Neuron (in vitro differentiated cells): ENCODE measurements at regions not wholly inside any gene's neighbourhood (a gene's known extent, or its start where the extent isn't known, plus 50 kb on each side); places are given as distances from the start of the nearest gene placed in this dataset.

Experiments
- H2AFZ ChIP-seq: one replicate; pipeline ENCODE4 v1.6.1; 2013; ENCODE audit warnings: low read depth, mild to moderate bottlenecking, inconsistent platforms, low read length, moderate library complexity
- H3K27me3 ChIP-seq: one replicate; pipeline ENCODE4 v1.6.1; 2013; ENCODE audit warnings: low read length; ENCODE audit not compliant: insufficient read depth
- H3K36me3 ChIP-seq: one replicate; pipeline ENCODE4 v1.6.1; 2013; ENCODE audit warnings: low read length; ENCODE audit not compliant: insufficient read depth
- H3K4me1 ChIP-seq: one replicate; pipeline ENCODE4 v1.6.1; 2013; ENCODE audit warnings: low read length; ENCODE audit not compliant: insufficient read depth
- H3K4me3 ChIP-seq: 2 replicates; pipeline ENCODE4 v1.5.1; 2013; ENCODE audit warnings: mild to moderate bottlenecking, low read length, moderate library complexity
- H3K9me3 ChIP-seq: one replicate; pipeline ENCODE4 v1.6.1; 2013; ENCODE audit warnings: low read length

GRCh38 chr11:40062616-40063015, 1396.8 kb downstream of the LRRC4C start:
- H2AFZ ChIP-seq = no peak overlapping the region
- no peak overlapping the region for H3K4me3 ChIP-seq
- H3K9me3 ChIP-seq = no peaks in the 10 kb centered on the region
- H3K4me1 ChIP-seq = no peaks in the 10 kb centered on the region
- H3K27me3 ChIP-seq = no peaks in the 10 kb centered on the region
- H3K36me3 ChIP-seq = no peaks in the 10 kb centered on the region

- Histone ChIP-seq H3K4me3 (no peak overlapping the region), H2AFZ (no peak overlapping the region), H3K36me3 (no peaks in the 10 kb centered on the region), H3K9me3 (no peaks in the 10 kb centered on the region), H3K27me3 (no peaks in the 10 kb centered on the region), H3K4me1 (no peaks in the 10 kb centered on the region)
Observed at GRCh38 chr11:40061221-40061620, 1398.2 kb downstream of the LRRC4C start.

- no peaks in the 10 kb centered on the region for H3K9me3 ChIP-seq
- H2AFZ ChIP-seq = no peak overlapping the region
- H3K4me3 ChIP-seq = no peak overlapping the region
- H3K4me1 ChIP-seq = no peaks in the 10 kb centered on the region
- no peaks in the 10 kb centered on the region for H3K36me3 ChIP-seq
- no peaks in the 10 kb centered on the region for H3K27me3 ChIP-seq
Observed at GRCh38 chr11:40054631-40055030, 1404.8 kb downstream of the LRRC4C start.

GRCh38 chr11:40045312-40045711, 1414.1 kb downstream of the LRRC4C start:
- Histone ChIP-seq H3K4me1 (no peaks in the 10 kb centered on the region), H3K4me3 (no peak overlapping the region), H2AFZ (no peak overlapping the region), H3K36me3 (no peaks in the 10 kb centered on the region), H3K27me3 (no peaks in the 10 kb centered on the region), H3K9me3 (no peaks in the 10 kb centered on the region)

GRCh38 chr11:40037005-40037404, 1422.4 kb downstream of the LRRC4C start:
- peak overlapping the region; percentile 49 for H2AFZ ChIP-seq
- no peaks in the 10 kb centered on the region for H3K4me1 ChIP-seq
- H3K4me3 ChIP-seq = no peak overlapping the region
- H3K36me3 ChIP-seq = no peaks in the 10 kb centered on the region
- no peaks in the 10 kb centered on the region for H3K27me3 ChIP-seq
- no peaks in the 10 kb centered on the region for H3K9me3 ChIP-seq

- Histone ChIP-seq H3K9me3 (no peaks in the 10 kb centered on the region), H3K27me3 (no peaks in the 10 kb centered on the region)
Observed at GRCh38 chr11:40032331-40032730, 1427.1 kb downstream of the LRRC4C start.

GRCh38 chr11:40030867-40031266, 1428.6 kb downstream of the LRRC4C start:
- no peaks in the 10 kb centered on the region for H3K9me3 ChIP-seq
- no peaks in the 10 kb centered on the region for H3K27me3 ChIP-seq
- H3K36me3 ChIP-seq = no peaks in the 10 kb centered on the region
- H3K4me3 ChIP-seq = no peak overlapping the region
- no peaks in the 10 kb centered on the region for H3K4me1 ChIP-seq
- H2AFZ ChIP-seq = no peak overlapping the region

More at GRCh38 chr11:40032331-40032730, 1427.1 kb downstream of the LRRC4C start:
- no peak overlapping the region for H2AFZ ChIP-seq
- H3K4me1 ChIP-seq = no peaks in the 10 kb centered on the region
- H3K36me3 ChIP-seq = no peaks in the 10 kb centered on the region
- H3K4me3 ChIP-seq = no peak overlapping the region

- Histone ChIP-seq H2AFZ (no peak overlapping the region), H3K4me3 (no peak overlapping the region), H3K4me1 (no peaks in the 10 kb centered on the region), H3K27me3 (no peaks in the 10 kb centered on the region), H3K36me3 (no peaks in the 10 kb centered on the region), H3K9me3 (no peaks in the 10 kb centered on the region)
Observed at GRCh38 chr11:40029391-40029790, 1430.1 kb downstream of the LRRC4C start.

GRCh38 chr11:40027720-40028119, 1431.7 kb downstream of the LRRC4C start:
- H3K4me1 ChIP-seq = no peaks in the 10 kb centered on the region

GRCh38 chr11:40023724-40024123, 1435.7 kb downstream of the LRRC4C start:
- Histone ChIP-seq H2AFZ (no peak overlapping the region), H3K4me3 (no peak overlapping the region), H3K27me3 (no peaks in the 10 kb centered on the region), H3K4me1 (no peaks in the 10 kb centered on the region), H3K36me3 (no peaks in the 10 kb centered on the region), H3K9me3 (no peaks in the 10 kb centered on the region)

More at GRCh38 chr11:40027720-40028119, 1431.7 kb downstream of the LRRC4C start:
- Histone ChIP-seq H3K9me3 (no peaks in the 10 kb centered on the region), H3K4me3 (no peak overlapping the region), H2AFZ (no peak overlapping the region), H3K27me3 (no peaks in the 10 kb centered on the region), H3K36me3 (no peaks in the 10 kb centered on the region)

- no peaks in the 10 kb centered on the region for H3K27me3 ChIP-seq
- H3K4me3 ChIP-seq = no peak overlapping the region
- no peaks in the 10 kb centered on the region for H3K4me1 ChIP-seq
- no peaks in the 10 kb centered on the region for H3K36me3 ChIP-seq
- H3K9me3 ChIP-seq = no peaks in the 10 kb centered on the region
- H2AFZ ChIP-seq = no peak overlapping the region
Observed at GRCh38 chr11:40010011-40010410, 1449.4 kb downstream of the LRRC4C start.

- no peaks in the 10 kb centered on the region for H3K27me3 ChIP-seq
- no peaks in the 10 kb centered on the region for H3K4me1 ChIP-seq
- H2AFZ ChIP-seq = no peak overlapping the region
- no peaks in the 10 kb centered on the region for H3K36me3 ChIP-seq
- H3K4me3 ChIP-seq = no peak overlapping the region
- H3K9me3 ChIP-seq = no peaks in the 10 kb centered on the region
Observed at GRCh38 chr11:39992551-39992950, 1466.9 kb downstream of the LRRC4C start.

GRCh38 chr11:39990421-39990831, 1469.0 kb downstream of the LRRC4C start:
- no peak overlapping the region for H2AFZ ChIP-seq
- H3K4me3 ChIP-seq = no peak overlapping the region
- no peaks in the 10 kb centered on the region for H3K4me1 ChIP-seq
- H3K27me3 ChIP-seq = no peaks in the 10 kb centered on the region
- no peaks in the 10 kb centered on the region for H3K36me3 ChIP-seq
- H3K9me3 ChIP-seq = no peaks in the 10 kb centered on the region

GRCh38 chr11:39975091-39975490, 1484.4 kb downstream of the LRRC4C start:
- Histone ChIP-seq H3K4me3 (no peak overlapping the region), H3K9me3 (no peaks in the 10 kb centered on the region), H2AFZ (no peak overlapping the region), H3K36me3 (no peaks in the 10 kb centered on the region), H3K4me1 (peaks cover 2% of the 10 kb centered on the region), H3K27me3 (no peaks in the 10 kb centered on the region)
